ENCODE measurements at regions not wholly inside any gene's neighbourhood (a gene's known extent, or its start where the extent isn't known, plus 50 kb on each side); places are given as distances from the start of the nearest gene placed in this dataset.
"Not testable (repeated sequence)": the region's sequence is repeated elsewhere in the genome, so short reads cannot be mapped to it uniquely, and the experiment has no call there.

DNA sequence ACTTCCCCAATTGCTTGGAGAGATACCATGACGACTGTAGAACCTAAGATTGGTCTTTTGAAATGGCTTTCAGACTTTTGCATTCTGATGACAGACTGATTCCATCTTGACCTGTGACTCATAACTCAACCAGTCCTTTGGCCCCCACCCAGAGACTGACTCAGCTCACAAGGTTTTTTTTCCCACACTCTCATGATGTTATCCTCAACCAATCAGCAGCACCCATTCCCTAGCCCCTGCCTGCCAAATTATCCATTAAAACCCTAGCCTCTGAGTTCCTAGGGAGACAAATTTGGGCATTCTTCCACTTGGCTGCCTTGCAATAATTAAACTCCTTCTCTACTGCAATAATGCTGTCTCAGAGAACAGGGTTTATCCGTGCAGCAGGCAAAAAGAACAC lies 1263.3 kb upstream of the CDH9 start:
- no peak for TF ChIP-seq CTCF (IDR thresholded peaks at IDR 0.05)
- Mint-ChIP-seq H3K27ac (no peak overlapping the region), H3K9me3 (peaks cover 23% of the 10 kb centered on the region), H3K27me3 (ENCODE audit: insufficient read depth) (no peaks in the 10 kb centered on the region), H3K4me1 (ENCODE audit: low read depth) (no peaks in the 10 kb centered on the region), H3K36me3 (ENCODE audit: low read depth) (no peaks in the 10 kb centered on the region), H3K4me3 (no peak overlapping the region)
- no peak for DNase-seq

GRCh38 chr5:28296254-28297013 lies 1258.0 kb upstream of the CDH9 start:
- no peak for TF ChIP-seq CTCF (IDR thresholded peaks at IDR 0.05)
- H3K4me3 Mint-ChIP-seq = no peak overlapping the region
- no peaks in the 10 kb centered on the region for H3K4me1 Mint-ChIP-seq (ENCODE audit: low read depth)
- H3K27me3 Mint-ChIP-seq (ENCODE audit: insufficient read depth) = no peaks in the 10 kb centered on the region
- H3K27ac Mint-ChIP-seq = no peak overlapping the region
- no peaks in the 10 kb centered on the region for H3K36me3 Mint-ChIP-seq (ENCODE audit: low read depth)
- peaks cover 25% of the 10 kb centered on the region for H3K9me3 Mint-ChIP-seq
- no peak for DNase-seq

DNA sequence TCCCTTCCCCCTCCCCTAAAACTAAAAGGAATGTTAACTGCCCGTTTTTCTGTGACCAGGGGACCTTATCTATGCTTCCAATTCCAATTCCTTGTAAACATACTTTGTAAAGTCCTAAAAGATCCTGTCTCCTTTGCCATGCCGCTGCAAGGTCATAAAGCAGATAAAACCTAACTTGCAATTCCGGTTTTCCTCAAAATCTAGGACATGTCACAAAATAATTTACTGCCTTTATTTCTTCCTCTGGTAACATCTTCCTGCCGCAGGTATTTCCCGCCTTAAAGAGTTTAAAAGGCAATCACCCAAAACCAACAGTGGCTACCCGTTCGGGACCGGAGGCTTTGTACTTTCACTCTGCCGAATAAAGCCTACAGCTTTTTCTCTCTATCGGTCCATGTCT lies 1248.6 kb upstream of the CDH9 start:
- H3K27me3 Mint-ChIP-seq (ENCODE audit: insufficient read depth); H3K27ac Mint-ChIP-seq; H3K36me3 Mint-ChIP-seq (ENCODE audit: low read depth): not testable (repeated sequence)

GRCh38 chr5:28286566-28286965 lies 1248.2 kb upstream of the CDH9 start:
- H3K4me1 Mint-ChIP-seq (ENCODE audit: low read depth) = no peaks in the 10 kb centered on the region
- no peak for TF ChIP-seq CTCF (IDR thresholded peaks at IDR 0.05)
- peaks cover 15% of the 10 kb centered on the region for H3K9me3 Mint-ChIP-seq
- H3K36me3 Mint-ChIP-seq (ENCODE audit: low read depth) = no peaks in the 10 kb centered on the region
- DNase-seq = no peak
- no peak overlapping the region for H3K4me3 Mint-ChIP-seq
- H3K27me3 Mint-ChIP-seq (ENCODE audit: insufficient read depth) = no peaks in the 10 kb centered on the region
- H3K27ac Mint-ChIP-seq = no peak overlapping the region

More for the DNA sequence above, 1248.6 kb upstream of the CDH9 start:
- not testable (repeated sequence) for H3K4me3 Mint-ChIP-seq; H3K4me1 Mint-ChIP-seq (ENCODE audit: low read depth); DNase-seq
- H3K9me3 Mint-ChIP-seq = peaks cover 15% of the 10 kb centered on the region

- no peak for DNase-seq
- H3K27ac Mint-ChIP-seq = no peak overlapping the region
- H3K4me1 Mint-ChIP-seq (ENCODE audit: low read depth) = no peaks in the 10 kb centered on the region
- no peaks in the 10 kb centered on the region for H3K36me3 Mint-ChIP-seq (ENCODE audit: low read depth)
- no peak overlapping the region for H3K4me3 Mint-ChIP-seq
- no peaks in the 10 kb centered on the region for H3K27me3 Mint-ChIP-seq (ENCODE audit: insufficient read depth)
- H3K9me3 Mint-ChIP-seq = peaks cover 22% of the 10 kb centered on the region
- no peak for TF ChIP-seq CTCF (IDR thresholded peaks at IDR 0.05)
Measured at GRCh38 chr5:28284788-28285187, 1246.4 kb upstream of the CDH9 start.

- no peak for DNase-seq
Measured at GRCh38 chr5:28281351-28281750, 1243.0 kb upstream of the CDH9 start.

More at GRCh38 chr5:28281351-28281750, 1243.0 kb upstream of the CDH9 start:
- no peaks in the 10 kb centered on the region for H3K4me1 Mint-ChIP-seq (ENCODE audit: low read depth)
- H3K4me3 Mint-ChIP-seq = no peak overlapping the region
- H3K27me3 Mint-ChIP-seq (ENCODE audit: insufficient read depth) = no peaks in the 10 kb centered on the region
- no peak for TF ChIP-seq CTCF (IDR thresholded peaks at IDR 0.05)
- no peak overlapping the region for H3K27ac Mint-ChIP-seq
- H3K36me3 Mint-ChIP-seq (ENCODE audit: low read depth) = no peaks in the 10 kb centered on the region
- peaks cover 19% of the 10 kb centered on the region for H3K9me3 Mint-ChIP-seq
